ENCODE measurements at regions not wholly inside any gene's neighbourhood (a gene's known extent, or its start where the extent isn't known, plus 50 kb on each side); places are given as distances from the start of the nearest gene placed in this dataset.

- TF ChIP-seq EZH2phosphoT487 (IDR thresholded peaks at IDR 0.05; ENCODE audit: insufficient read depth, low read depth) (no peak), EZH2 (IDR thresholded peaks at IDR 0.05; ENCODE audit: insufficient read depth, poor library complexity, severe bottlenecking) (no peak)
Observed at GRCh38 chr11:89566972-89567371, 75.8 kb upstream of the NOX4 start.

Measured in GM23248 (cell line).